ENCODE measurements at regions not wholly inside any gene's neighbourhood (a gene's known extent, or its start where the extent isn't known, plus 50 kb on each side); places are given as distances from the start of the nearest gene placed in this dataset.

- no peaks in the 10 kb centered on the region for H3K9me3 ChIP-seq (ENCODE audit: control insufficient read depth in 2 of 2, insufficient read depth in 1 of 2, low read length in 1 of 2)
- H3K36me3 ChIP-seq (ENCODE audit: control insufficient read depth in 2 of 2, insufficient read depth in 2 of 2, low read length in 1 of 2), result no peaks in the 10 kb centered on the region
- H3K27me3 ChIP-seq (ENCODE audit: control insufficient read depth in 2 of 2, insufficient read depth in 1 of 2, low read length in 1 of 2), result no peaks in the 10 kb centered on the region
- H3K4me1 ChIP-seq (ENCODE audit: control insufficient read depth in 2 of 2, insufficient read depth in 2 of 2, low read length in 2 of 2), result no peaks in the 10 kb centered on the region
- H3K4me3 ChIP-seq (ENCODE audit: low read length in 2 of 2), result no peak overlapping the region
- DNase-seq (ENCODE audit: low read depth in 6 of 9, low spot score in 9 of 9), result no peak
- no peak overlapping the region for H3K27ac ChIP-seq (ENCODE audit: low read depth in 1 of 2, low read length in 1 of 2)
- 91% methylated on average over 3 of the region's 3 CpGs for WGBS
Measured at GRCh38 chr2:180577567-180577966, 402.8 kb upstream of the UBE2E3 start.

- H3K36me3 ChIP-seq (ENCODE audit: control insufficient read depth in 2 of 2, insufficient read depth in 2 of 2, low read length in 1 of 2), result no peaks in the 10 kb centered on the region
- H3K4me1 ChIP-seq (ENCODE audit: control insufficient read depth in 2 of 2, insufficient read depth in 2 of 2, low read length in 2 of 2), result no peaks in the 10 kb centered on the region
- no peak overlapping the region for H3K4me3 ChIP-seq (ENCODE audit: low read length in 2 of 2)
- H3K9me3 ChIP-seq (ENCODE audit: control insufficient read depth in 2 of 2, insufficient read depth in 1 of 2, low read length in 1 of 2), result no peaks in the 10 kb centered on the region
- WGBS, result 65% methylated on average over 3 of the region's 3 CpGs
- H3K27ac ChIP-seq (ENCODE audit: low read depth in 1 of 2, low read length in 1 of 2), result no peak overlapping the region
- no peak for DNase-seq (ENCODE audit: low read depth in 6 of 9, low spot score in 9 of 9)
- H3K27me3 ChIP-seq (ENCODE audit: control insufficient read depth in 2 of 2, insufficient read depth in 1 of 2, low read length in 1 of 2), result no peaks in the 10 kb centered on the region
Measured at GRCh38 chr2:180573951-180574350, 406.5 kb upstream of the UBE2E3 start.

GRCh38 chr2:180572346-180572745, 408.1 kb upstream of the UBE2E3 start:
- H3K36me3 ChIP-seq (ENCODE audit: control insufficient read depth in 2 of 2, insufficient read depth in 2 of 2, low read length in 1 of 2), result no peaks in the 10 kb centered on the region
- H3K4me3 ChIP-seq (ENCODE audit: low read length in 2 of 2), result no peak overlapping the region
- H3K4me1 ChIP-seq (ENCODE audit: control insufficient read depth in 2 of 2, insufficient read depth in 2 of 2, low read length in 2 of 2), result no peaks in the 10 kb centered on the region
- no peak for DNase-seq (ENCODE audit: low read depth in 6 of 9, low spot score in 9 of 9)
- no peak overlapping the region for H3K27ac ChIP-seq (ENCODE audit: low read depth in 1 of 2, low read length in 1 of 2)
- no peaks in the 10 kb centered on the region for H3K9me3 ChIP-seq (ENCODE audit: control insufficient read depth in 2 of 2, insufficient read depth in 1 of 2, low read length in 1 of 2)
- no peaks in the 10 kb centered on the region for H3K27me3 ChIP-seq (ENCODE audit: control insufficient read depth in 2 of 2, insufficient read depth in 1 of 2, low read length in 1 of 2)

- H3K36me3 ChIP-seq (ENCODE audit: control insufficient read depth in 2 of 2, insufficient read depth in 2 of 2, low read length in 1 of 2), result no peaks in the 10 kb centered on the region
- no peak for DNase-seq (ENCODE audit: low read depth in 6 of 9, low spot score in 9 of 9)
- H3K27me3 ChIP-seq (ENCODE audit: control insufficient read depth in 2 of 2, insufficient read depth in 1 of 2, low read length in 1 of 2), result no peaks in the 10 kb centered on the region
- WGBS, result 90% methylated on average over 2 of the region's 2 CpGs
- H3K9me3 ChIP-seq (ENCODE audit: control insufficient read depth in 2 of 2, insufficient read depth in 1 of 2, low read length in 1 of 2), result no peaks in the 10 kb centered on the region
- H3K4me3 ChIP-seq (ENCODE audit: low read length in 2 of 2), result no peak overlapping the region
- no peak overlapping the region for H3K27ac ChIP-seq (ENCODE audit: low read depth in 1 of 2, low read length in 1 of 2)
- H3K4me1 ChIP-seq (ENCODE audit: control insufficient read depth in 2 of 2, insufficient read depth in 2 of 2, low read length in 2 of 2), result no peaks in the 10 kb centered on the region
Measured at GRCh38 chr2:180571559-180571958, 408.8 kb upstream of the UBE2E3 start.

GRCh38 chr2:180570864-180571263, 409.5 kb upstream of the UBE2E3 start:
- Histone ChIP-seq H3K4me1 (ENCODE audit: control insufficient read depth in 2 of 2, insufficient read depth in 2 of 2, low read length in 2 of 2) (no peaks in the 10 kb centered on the region), H3K36me3 (ENCODE audit: control insufficient read depth in 2 of 2, insufficient read depth in 2 of 2, low read length in 1 of 2) (no peaks in the 10 kb centered on the region), H3K4me3 (ENCODE audit: low read length in 2 of 2) (no peak overlapping the region), H3K27ac (ENCODE audit: low read depth in 1 of 2, low read length in 1 of 2) (no peak overlapping the region), H3K9me3 (ENCODE audit: control insufficient read depth in 2 of 2, insufficient read depth in 1 of 2, low read length in 1 of 2) (no peaks in the 10 kb centered on the region), H3K27me3 (ENCODE audit: control insufficient read depth in 2 of 2, insufficient read depth in 1 of 2, low read length in 1 of 2) (no peaks in the 10 kb centered on the region)
- DNase-seq (ENCODE audit: low read depth in 6 of 9, low spot score in 9 of 9), result no peak
- 96% methylated on average over 3 of the region's 3 CpGs for WGBS

GRCh38 chr2:180564051-180564450, 416.4 kb upstream of the UBE2E3 start:
- no peak for DNase-seq (ENCODE audit: low read depth in 6 of 9, low spot score in 9 of 9)
- no peaks in the 10 kb centered on the region for H3K9me3 ChIP-seq (ENCODE audit: control insufficient read depth in 2 of 2, insufficient read depth in 1 of 2, low read length in 1 of 2)
- H3K27me3 ChIP-seq (ENCODE audit: control insufficient read depth in 2 of 2, insufficient read depth in 1 of 2, low read length in 1 of 2), result no peaks in the 10 kb centered on the region
- H3K4me1 ChIP-seq (ENCODE audit: control insufficient read depth in 2 of 2, insufficient read depth in 2 of 2, low read length in 2 of 2), result no peaks in the 10 kb centered on the region
- no peaks in the 10 kb centered on the region for H3K36me3 ChIP-seq (ENCODE audit: control insufficient read depth in 2 of 2, insufficient read depth in 2 of 2, low read length in 1 of 2)
- H3K27ac ChIP-seq (ENCODE audit: low read depth in 1 of 2, low read length in 1 of 2), result no peak overlapping the region
- WGBS, result 96% methylated on average over 2 of the region's 2 CpGs
- H3K4me3 ChIP-seq (ENCODE audit: low read length in 2 of 2), result no peak overlapping the region

- Histone ChIP-seq H3K9me3 (ENCODE audit: control insufficient read depth in 2 of 2, insufficient read depth in 1 of 2, low read length in 1 of 2) (no peaks in the 10 kb centered on the region), H3K36me3 (ENCODE audit: control insufficient read depth in 2 of 2, insufficient read depth in 2 of 2, low read length in 1 of 2) (no peaks in the 10 kb centered on the region), H3K27ac (ENCODE audit: low read depth in 1 of 2, low read length in 1 of 2) (no peak overlapping the region), H3K27me3 (ENCODE audit: control insufficient read depth in 2 of 2, insufficient read depth in 1 of 2, low read length in 1 of 2) (no peaks in the 10 kb centered on the region), H3K4me3 (ENCODE audit: low read length in 2 of 2) (no peak overlapping the region), H3K4me1 (ENCODE audit: control insufficient read depth in 2 of 2, insufficient read depth in 2 of 2, low read length in 2 of 2) (no peaks in the 10 kb centered on the region)
- 86% methylated on average over 3 of the region's 3 CpGs for WGBS
- no peak for DNase-seq (ENCODE audit: low read depth in 6 of 9, low spot score in 9 of 9)
Measured at GRCh38 chr2:180562378-180562777, 418.0 kb upstream of the UBE2E3 start.

GRCh38 chr2:180559771-180560170, 420.6 kb upstream of the UBE2E3 start:
- Histone ChIP-seq H3K27me3 (ENCODE audit: control insufficient read depth in 2 of 2, insufficient read depth in 1 of 2, low read length in 1 of 2) (no peaks in the 10 kb centered on the region), H3K4me1 (ENCODE audit: control insufficient read depth in 2 of 2, insufficient read depth in 2 of 2, low read length in 2 of 2) (no peaks in the 10 kb centered on the region), H3K4me3 (ENCODE audit: low read length in 2 of 2) (no peak overlapping the region), H3K9me3 (ENCODE audit: control insufficient read depth in 2 of 2, insufficient read depth in 1 of 2, low read length in 1 of 2) (no peaks in the 10 kb centered on the region), H3K27ac (ENCODE audit: low read depth in 1 of 2, low read length in 1 of 2) (no peak overlapping the region), H3K36me3 (ENCODE audit: control insufficient read depth in 2 of 2, insufficient read depth in 2 of 2, low read length in 1 of 2) (no peaks in the 10 kb centered on the region)
- WGBS, result 34% methylated on average over 5 of the region's 5 CpGs
- DNase-seq (ENCODE audit: low read depth in 6 of 9, low spot score in 9 of 9), result no peak

- Histone ChIP-seq H3K9me3 (ENCODE audit: control insufficient read depth in 2 of 2, insufficient read depth in 1 of 2, low read length in 1 of 2) (no peaks in the 10 kb centered on the region), H3K4me3 (ENCODE audit: low read length in 2 of 2) (no peak overlapping the region), H3K27ac (ENCODE audit: low read depth in 1 of 2, low read length in 1 of 2) (no peak overlapping the region), H3K36me3 (ENCODE audit: control insufficient read depth in 2 of 2, insufficient read depth in 2 of 2, low read length in 1 of 2) (no peaks in the 10 kb centered on the region), H3K27me3 (ENCODE audit: control insufficient read depth in 2 of 2, insufficient read depth in 1 of 2, low read length in 1 of 2) (no peaks in the 10 kb centered on the region), H3K4me1 (ENCODE audit: control insufficient read depth in 2 of 2, insufficient read depth in 2 of 2, low read length in 2 of 2) (no peaks in the 10 kb centered on the region)
- no peak for DNase-seq (ENCODE audit: low read depth in 6 of 9, low spot score in 9 of 9)
Measured at GRCh38 chr2:180559038-180559437, 421.4 kb upstream of the UBE2E3 start.

GRCh38 chr2:180555391-180555965, 424.9 kb upstream of the UBE2E3 start:
- Histone ChIP-seq H3K4me1 (ENCODE audit: control insufficient read depth in 2 of 2, insufficient read depth in 2 of 2, low read length in 2 of 2) (no peaks in the 10 kb centered on the region), H3K9me3 (ENCODE audit: control insufficient read depth in 2 of 2, insufficient read depth in 1 of 2, low read length in 1 of 2) (no peaks in the 10 kb centered on the region), H3K27me3 (ENCODE audit: control insufficient read depth in 2 of 2, insufficient read depth in 1 of 2, low read length in 1 of 2) (no peaks in the 10 kb centered on the region), H3K36me3 (ENCODE audit: control insufficient read depth in 2 of 2, insufficient read depth in 2 of 2, low read length in 1 of 2) (no peaks in the 10 kb centered on the region), H3K27ac (ENCODE audit: low read depth in 1 of 2, low read length in 1 of 2) (no peak overlapping the region), H3K4me3 (ENCODE audit: low read length in 2 of 2) (no peak overlapping the region)
- DNase-seq (ENCODE audit: low read depth in 6 of 9, low spot score in 9 of 9), result no peak
- WGBS, result 98% methylated on average over 19 of the region's 19 CpGs
